Ovary (tissue), 7 donors: ENCODE measurements at regions not wholly inside any gene's neighbourhood (a gene's known extent, or its start where the extent isn't known, plus 50 kb on each side); places are given as distances from the start of the nearest gene placed in this dataset.
"Not testable (repeated sequence)": the region's sequence is repeated elsewhere in the genome, so short reads cannot be mapped to it uniquely, and the experiment has no call there.

Experiments
- DNase-seq, 5 donors: peaks; one replicate each; pipeline ENCODE4 v3.0.0-alpha.2; 2019 to 2020
- H3K27ac ChIP-seq, 2 donors: fragments of 200-600 bp; one replicate each; pipeline versions ENCODE4 v1.5.1 to v1.8.0; 2019 to 2022
- H3K27me3 ChIP-seq: fragments of 200-600 bp; one replicate; pipeline ENCODE4 v1.8.0; 2022
- H3K36me3 ChIP-seq: fragments of 200-600 bp; sonication (generic); one replicate; pipeline ENCODE4 v1.5.1; 2019
- H3K4me1 ChIP-seq: one replicate; pipeline ENCODE4 v1.8.1; 2013; ENCODE audit warnings: mild to moderate bottlenecking, moderate library complexity; ENCODE audit not compliant: insufficient read depth
- H3K4me3 ChIP-seq: fragments of 200-600 bp; sonication (generic); one replicate; pipeline ENCODE4 v1.5.1; 2017
- H3K9me3 ChIP-seq, 2 donors: fragments of 200-600 bp in 1 of 2; sonication (generic) in 1 of 2; one replicate each; pipeline versions ENCODE4 v1.5.1 to v1.8.1; 2013 to 2019; ENCODE audit warnings: mild to moderate bottlenecking in 1 of 2, moderate library complexity in 1 of 2
- CTCF ChIP-seq, 3 donors: fragments of 450-650 bp in 2 of 3; fragments of 200-600 bp in 1 of 3; IDR thresholded peaks; one replicate each; pipeline versions ENCODE4 v1.5.1 to v1.8.0; 2016 to 2022; ENCODE audit warnings: antibody characterized with exemption in 3 of 3, mild to moderate bottlenecking in 1 of 3
- EP300 ChIP-seq: sonication (generic); formaldehyde crosslinking; IDR thresholded peaks from one replicate; pipeline ENCODE4 v1.6.1; 2017; ENCODE audit warnings: antibody characterized with exemption
- POLR2A ChIP-seq: fragments of 450-650 bp; IDR thresholded peaks from one replicate; pipeline ENCODE4 v1.6.1; 2017; ENCODE audit warnings: antibody characterized with exemption, mild to moderate bottlenecking, moderate library complexity
- WGBS, 3 donors: extraction: QIAGEN DNeasy Blood & Tissue Kit in 1 of 3; methylation state at CpG; one replicate each; pipeline versions ENCODE4 v1.1.5 to v1.1.7; 2013 to 2017; 5-methylcytosine and 5-hydroxymethylcytosine counted together
- intact Hi-C, 4 donors: fragments of 100-400 bp; cut with DNase I; formaldehyde crosslinking; loops; one replicate each; pipeline versions ENCODE4 v1.11.0 to v1.15.1; 2022 to 2023
- donor health status: DM: no; HTN: no; CAD: no; lungs with moderate emphysema.
- donor health status: DM: no; HTN: no; CAD: no.
- donor health status: Bipolar disorder and iron deficiency.
- donor health status: DM: no; HTN: no; CAD: no.
- donor health status: DM: yes; HTN: yes; CAD: no.

DNA sequence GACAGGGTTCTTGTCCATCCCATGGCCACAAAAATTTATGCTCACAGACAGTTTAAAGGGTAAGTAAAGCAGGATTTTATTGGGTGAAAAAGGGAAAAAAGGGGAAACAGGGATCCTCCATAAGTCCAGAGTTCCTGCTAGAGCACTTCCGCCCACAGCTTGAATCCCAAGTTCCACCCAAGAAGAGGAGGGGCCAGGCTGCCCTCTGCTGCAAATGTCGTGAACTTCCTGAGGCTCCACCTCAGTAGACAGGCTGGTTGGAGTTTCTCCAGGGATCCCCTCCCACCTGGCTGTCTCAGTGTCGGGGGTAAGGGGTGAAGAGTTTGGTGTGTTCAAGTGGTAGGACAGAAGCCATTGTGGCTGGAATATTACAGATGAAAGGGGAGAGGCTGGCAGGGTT lies 275.0 kb upstream of the SGCD start:
- no peaks in the 10 kb centered on the region for H3K9me3 ChIP-seq
- intact Hi-C loops, result no loop called here
- WGBS, 3 donors, result 63 to 68% methylated on average over 3 of the region's 3 CpGs; no CpG with 5 or more reads in 1 of the 3 donors
- no peak for DNase-seq
- TF ChIP-seq POLR2A (no peak), EP300 (no peak), CTCF (IDR thresholded peaks at IDR 0.05) (no peak)
- H3K27me3 ChIP-seq, result no peaks in the 10 kb centered on the region
- H3K27ac ChIP-seq, result no peak overlapping the region
- H3K36me3 ChIP-seq, result no peaks in the 10 kb centered on the region
- H3K4me1 ChIP-seq, result no peaks in the 10 kb centered on the region
- no peak overlapping the region for H3K4me3 ChIP-seq

GRCh38 chr5:156052656-156053055 lies 274.3 kb upstream of the SGCD start:
- WGBS, 3 donors, result 76 to 85% methylated on average over 1 of the region's 1 CpG; no CpG with 5 or more reads in 1 of the 3 donors
- intact Hi-C loops, result no loop called here
- no peaks in the 10 kb centered on the region for H3K36me3 ChIP-seq
- TF ChIP-seq CTCF (IDR thresholded peaks at IDR 0.05) (no peak), POLR2A (no peak), EP300 (no peak)
- H3K4me1 ChIP-seq, result no peaks in the 10 kb centered on the region
- H3K4me3 ChIP-seq, result no peak overlapping the region
- no peaks in the 10 kb centered on the region for H3K9me3 ChIP-seq
- no peaks in the 10 kb centered on the region for H3K27me3 ChIP-seq
- DNase-seq, result no peak
- H3K27ac ChIP-seq, result no peak overlapping the region

GRCh38 chr5:156053056-156053455 lies 273.9 kb upstream of the SGCD start:
- Histone ChIP-seq H3K9me3 (no peaks in the 10 kb centered on the region), H3K36me3 (no peaks in the 10 kb centered on the region), H3K4me3 (no peak overlapping the region), H3K27ac (no peak overlapping the region), H3K27me3 (no peaks in the 10 kb centered on the region), H3K4me1 (no peaks in the 10 kb centered on the region)
- no peak for DNase-seq
- 83 to 94% methylated on average over 2 of the region's 2 CpGs; no CpG with 5 or more reads in 1 of the 3 donors for WGBS, 3 donors
- intact Hi-C loops, result no loop called here
- TF ChIP-seq POLR2A, result no peak
- TF ChIP-seq EP300, result no peak
- no peak for TF ChIP-seq CTCF (IDR thresholded peaks at IDR 0.05)

GRCh38 chr5:156076912-156077311 lies 250.1 kb upstream of the SGCD start:
- WGBS, 3 donors, result 88 to 90% (median 89%) methylated on average over 4 of the region's 4 CpGs
- no peak for TF ChIP-seq POLR2A
- Histone ChIP-seq H3K4me3 (no peak overlapping the region), H3K27me3 (no peaks in the 10 kb centered on the region), H3K4me1 (no peaks in the 10 kb centered on the region), H3K9me3 (peaks cover 0 to 3% of the 10 kb centered on the region in 2 donors), H3K36me3 (no peaks in the 10 kb centered on the region), H3K27ac (no peak overlapping the region)
- intact Hi-C loops, result no loop called here
- DNase-seq, result no peak

DNA sequence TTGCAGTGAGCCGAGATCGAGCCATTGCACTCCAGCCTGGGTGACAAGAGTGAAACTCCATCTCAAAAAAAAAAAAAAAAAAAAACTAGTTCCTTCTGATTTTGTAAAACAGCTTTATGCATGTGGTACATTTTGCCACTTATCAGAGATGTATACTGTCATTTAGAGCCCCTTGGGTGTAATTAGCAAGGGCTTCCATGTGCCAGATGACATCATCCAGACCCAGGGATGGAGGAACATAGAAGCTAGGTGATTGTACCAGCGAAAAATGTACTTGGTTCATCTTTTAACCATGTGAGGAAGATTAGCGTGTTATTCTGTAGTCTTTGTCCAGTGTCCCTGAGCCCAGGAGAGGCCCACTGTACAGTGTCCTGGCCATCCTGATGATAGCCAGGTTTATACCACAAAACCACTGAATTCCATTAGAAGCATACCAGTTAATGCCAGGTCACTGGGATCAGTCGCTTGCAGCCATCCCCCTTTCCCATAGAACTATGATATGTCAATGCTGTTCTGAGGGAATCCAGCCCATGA lies 239.3 kb upstream of the SGCD start:
- Histone ChIP-seq H3K4me3 (no peak overlapping the region), H3K27me3 (no peaks in the 10 kb centered on the region), H3K4me1 (no peaks in the 10 kb centered on the region), H3K36me3 (no peaks in the 10 kb centered on the region), H3K9me3 (no peaks in the 10 kb centered on the region), H3K27ac (no peak overlapping the region)
- intact Hi-C loops, result no loop called here
- WGBS, 3 donors, result 95% methylated on average over 5 of the region's 5 CpGs
- TF ChIP-seq CTCF (IDR thresholded peaks at IDR 0.05) (no peak), EP300 (no peak), POLR2A (no peak)
- DNase-seq, result no peak

DNA sequence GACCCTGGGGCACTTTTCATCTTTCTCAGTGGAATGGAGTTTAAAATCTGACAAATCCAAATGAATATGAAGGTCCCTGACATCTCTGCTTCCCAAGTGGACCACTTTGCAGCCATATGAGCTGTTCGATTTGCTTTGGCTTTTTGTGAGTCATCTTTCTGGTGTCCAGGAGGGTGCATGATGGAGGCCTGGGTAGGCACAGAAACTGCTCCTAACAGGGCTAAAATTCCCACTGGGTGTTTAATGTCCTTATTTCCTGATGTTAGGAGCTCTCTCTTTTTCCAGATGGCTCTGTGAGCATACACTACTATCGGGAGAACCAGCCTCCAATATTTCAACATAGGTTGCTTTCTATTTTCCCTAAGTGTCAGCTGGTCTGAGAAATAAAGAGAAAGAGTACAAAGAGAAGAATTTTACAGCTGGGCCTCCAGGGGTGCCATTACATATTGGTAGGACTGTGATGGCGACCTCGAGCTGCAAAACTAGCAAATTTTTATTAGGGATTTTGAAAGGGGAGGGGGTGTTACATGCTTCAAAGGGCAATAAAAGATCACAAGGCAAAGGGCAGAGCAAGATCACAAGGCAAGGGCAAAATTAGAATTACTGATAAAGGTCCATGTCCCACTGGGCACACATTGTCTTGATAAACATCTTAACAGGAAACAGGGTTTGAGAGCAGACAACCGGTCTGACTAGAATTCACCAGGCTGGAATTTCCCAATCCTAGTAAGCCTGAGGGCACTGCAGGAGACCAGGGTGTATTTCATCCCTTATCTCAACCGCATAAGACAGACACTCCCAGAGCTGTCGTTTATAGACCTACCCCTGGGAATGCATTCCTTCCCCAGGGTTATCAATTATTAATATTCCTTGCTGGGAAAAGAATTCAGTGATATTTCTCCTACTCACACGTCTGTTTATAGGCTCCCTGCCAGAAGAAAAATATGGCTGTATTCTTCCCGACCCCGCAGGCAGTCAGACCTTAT lies 236.7 kb upstream of the SGCD start:
- H3K27ac ChIP-seq, H3K4me1 ChIP-seq, H3K9me3 ChIP-seq, intact Hi-C loops, H3K27me3 ChIP-seq, H3K4me3 ChIP-seq, DNase-seq, H3K36me3 ChIP-seq: not testable (repeated sequence)
- 69 to 71% (median 70%) methylated on average over 10 of the region's 10 CpGs for WGBS, 3 donors
